Liver (tissue), 8 donors: ENCODE measurements at regions not wholly inside any gene's neighbourhood (a gene's known extent, or its start where the extent isn't known, plus 50 kb on each side); places are given as distances from the start of the nearest gene placed in this dataset.

Experiments used
- DNase-seq: peaks from one replicate; pipeline ENCODE4 v3.0.0-alpha.2; 2017; ENCODE audit warnings: low spot score
- H3K27ac ChIP-seq, 2 donors: one replicate each; pipeline ENCODE4 v1.7.0; 2013; ENCODE audit warnings: inconsistent platforms in 2 of 2, low read length in 2 of 2, control low read depth in 1 of 2, low read depth in 1 of 2, mild to moderate bottlenecking in 1 of 2
- H3K27me3 ChIP-seq, 4 donors: one replicate each; pipeline versions ENCODE4 v1.6.1 to v1.7.0; 2013; ENCODE audit warnings: low read length in 3 of 4, inconsistent platforms in 1 of 4, mild to moderate bottlenecking in 1 of 4, moderate library complexity in 1 of 4; ENCODE audit not compliant: control insufficient read depth in 4 of 4, insufficient read depth in 4 of 4
- H3K36me3 ChIP-seq, 4 donors: one replicate each; pipeline versions ENCODE4 v1.6.1 to v1.7.0; 2013; ENCODE audit warnings: low read length in 3 of 4, mild to moderate bottlenecking in 3 of 4, low read depth in 1 of 4, moderate library complexity in 1 of 4; ENCODE audit not compliant: control insufficient read depth in 4 of 4, insufficient read depth in 3 of 4
- H3K4me1 ChIP-seq, 4 donors: one replicate each; pipeline versions ENCODE4 v1.6.1 to v1.7.0; 2013; ENCODE audit warnings: low read length in 3 of 4, mild to moderate bottlenecking in 3 of 4, moderate library complexity in 1 of 4; ENCODE audit not compliant: control insufficient read depth in 4 of 4, insufficient read depth in 4 of 4
- H3K4me3 ChIP-seq, 3 donors: one replicate each; pipeline versions ENCODE4 v1.6.1 to v1.7.0; 2013; ENCODE audit warnings: low read length in 3 of 3, control low read depth in 1 of 3, low read depth in 1 of 3, mild to moderate bottlenecking in 1 of 3
- H3K9ac ChIP-seq, 2 donors: one replicate each; pipeline ENCODE4 v1.7.0; 2013; ENCODE audit warnings: low read length in 2 of 2, mild to moderate bottlenecking in 2 of 2, moderate library complexity in 2 of 2, control low read depth in 1 of 2, low read depth in 1 of 2
- H3K9me3 ChIP-seq, 4 donors: one replicate each; pipeline versions ENCODE4 v1.6.1 to v1.7.0; 2013; ENCODE audit warnings: low read length in 3 of 4; ENCODE audit not compliant: control insufficient read depth in 4 of 4
- EGR1 ChIP-seq, 2 donors: IDR thresholded peaks; 2 replicates each; pipeline ENCODE4 v1.6.1; 2016 to 2018; ENCODE audit warnings: antibody characterized with exemption in 2 of 2, low read depth in 2 of 2
- FOXA1 ChIP-seq: IDR thresholded peaks from 2 replicates; pipeline ENCODE4 v1.6.1; 2016; ENCODE audit warnings: antibody characterized with exemption
- FOXA2 ChIP-seq: IDR thresholded peaks from 2 replicates; pipeline ENCODE4 v1.6.1; 2016; ENCODE audit warnings: antibody characterized with exemption
- GABPA ChIP-seq, 2 donors: IDR thresholded peaks in 1 of 2; conservative IDR thresholded peaks in 1 of 2; 2 replicates each; pipeline ENCODE4 v1.6.1; 2016; ENCODE audit warnings: antibody characterized with exemption in 2 of 2, mild to moderate bottlenecking in 1 of 2, moderate library complexity in 1 of 2
- HNF4A ChIP-seq, 2 donors: conservative IDR thresholded peaks; 2 replicates each; pipeline ENCODE4 v1.6.1; 2016; ENCODE audit warnings: antibody characterized with exemption in 2 of 2, mild to moderate bottlenecking in 2 of 2
- JUND ChIP-seq, 2 donors: IDR thresholded peaks; 2 replicates each; pipeline ENCODE4 v1.6.1; 2016; ENCODE audit warnings: antibody characterized with exemption in 2 of 2
- NR2F2 ChIP-seq: IDR thresholded peaks from 2 replicates; pipeline ENCODE4 v1.6.1; 2016; ENCODE audit warnings: antibody characterized with exemption
- RAD21 ChIP-seq, 2 donors: IDR thresholded peaks; 2 replicates each; pipeline ENCODE4 v1.6.1; 2016; ENCODE audit warnings: antibody characterized with exemption in 2 of 2, mild to moderate bottlenecking in 2 of 2
- RXRA ChIP-seq, 2 donors: IDR thresholded peaks; 2 replicates each; pipeline ENCODE4 v1.6.1; 2017 to 2018; ENCODE audit warnings: antibody characterized with exemption in 2 of 2, mild to moderate bottlenecking in 1 of 2
- SP1 ChIP-seq: IDR thresholded peaks from 2 replicates; pipeline ENCODE4 v1.6.1; 2018; ENCODE audit warnings: antibody characterized with exemption, mild to moderate bottlenecking
- TAF1 ChIP-seq: conservative IDR thresholded peaks from 2 replicates; pipeline ENCODE4 v1.6.1; 2016; ENCODE audit warnings: antibody characterized with exemption, mild to moderate bottlenecking
- YY1 ChIP-seq: IDR thresholded peaks from 2 replicates; pipeline ENCODE4 v1.6.1; 2016; ENCODE audit warnings: antibody characterized with exemption, mild to moderate bottlenecking
- WGBS: extraction: QIAGEN DNeasy Blood & Tissue Kit; methylation state at CpG from one replicate; pipeline ENCODE4 v1.1.7; 2013; 5-methylcytosine and 5-hydroxymethylcytosine counted together
- TF ChIP-seq, protein P1 (sequence below): IDR thresholded peaks from 2 replicates; pipeline ENCODE4 v1.6.1; 2016; ENCODE audit warnings: antibody characterized with exemption, mild to moderate bottlenecking
- TF ChIP-seq, protein P2 (sequence below): fragments of 150-350 bp; IDR thresholded peaks from 2 replicates; pipeline ENCODE4 v1.5.1; 2017; ENCODE audit warnings: improper control_type of control experiment, low read depth, low read length; ENCODE audit not compliant: missing input control
- TF ChIP-seq, protein P3 (sequence below): IDR thresholded peaks from 2 replicates; pipeline ENCODE4 v1.6.1; 2016; ENCODE audit warnings: antibody characterized with exemption
- TF ChIP-seq, protein P4 (sequence below): IDR thresholded peaks from 2 replicates; pipeline ENCODE4 v1.6.1; 2016; ENCODE audit warnings: antibody characterized with exemption
- TF ChIP-seq, protein P5 (sequence below): IDR thresholded peaks from 2 replicates; pipeline ENCODE4 v1.6.1; 2016; ENCODE audit warnings: antibody characterized with exemption
- donor health status: healthy.
- donor health status: healthy.
- donor health status: healthy.
- donor health status: healthy.
- donor health status: healthy.

DNA sequence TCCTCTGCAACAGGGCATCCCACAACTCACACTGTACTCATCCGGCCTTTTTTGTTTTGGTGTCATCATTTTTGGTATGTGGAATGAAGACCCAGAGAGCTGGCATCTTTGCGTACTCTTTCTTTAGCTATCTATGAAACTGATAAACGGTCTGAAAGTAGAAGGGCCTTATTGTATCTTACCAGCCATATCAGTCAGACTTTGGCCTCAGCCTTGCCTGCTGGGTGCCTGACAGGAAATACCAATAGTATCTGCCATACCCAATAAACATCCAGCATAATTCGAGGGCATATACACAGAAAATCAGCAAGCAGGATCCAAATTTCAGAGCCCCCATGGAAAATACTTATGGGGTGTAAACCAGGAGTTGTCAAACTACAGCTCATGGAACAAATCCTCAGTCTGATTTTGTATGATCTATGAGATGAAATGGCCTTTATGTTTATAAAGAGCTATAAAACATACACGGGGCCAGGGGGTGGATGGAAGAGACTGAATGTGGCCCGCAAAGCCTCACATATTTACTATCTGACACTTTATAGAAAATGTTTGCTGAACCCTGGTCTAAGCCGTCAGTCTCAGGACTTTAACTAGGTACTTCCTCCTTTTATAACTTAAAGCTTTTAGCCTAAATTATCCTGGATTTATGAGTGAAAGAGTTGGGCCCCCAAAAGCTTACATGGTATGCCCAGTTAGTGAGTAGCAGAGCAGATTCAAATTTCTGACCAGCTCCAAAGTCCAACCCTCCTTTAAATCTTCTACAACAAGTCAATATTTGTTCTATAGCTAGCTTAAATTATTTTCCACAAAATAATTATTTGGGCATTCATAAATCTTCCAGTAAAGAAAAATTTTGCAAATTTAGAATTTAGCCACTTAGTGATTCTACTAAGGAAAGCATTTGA is 308.0 kb upstream of the PUM3 start:
- no peak overlapping the region for H3K4me3 ChIP-seq
- 57% methylated on average over 7 of the region's 7 CpGs for WGBS
- no peaks in the 10 kb centered on the region for H3K9me3 ChIP-seq
- H3K27me3 ChIP-seq: no peaks in the 10 kb centered on the region
- DNase-seq: no peak
- no peak overlapping the region for H3K27ac ChIP-seq
- TF ChIP-seq JUND (IDR thresholded peaks at IDR 0.05) (no peak), GABPA (IDR thresholded peaks at IDR 0.05 in 1 of 2, conservative IDR thresholded peaks at IDR 0.05 in 1 of 2) (no peak), FOXA2 (no peak), EGR1 (IDR thresholded peaks at IDR 0.05; ENCODE audit: low read depth in 2 of 2) (no peak), FOXA1 (no peak), TAF1 (no peak), HNF4A (conservative IDR thresholded peaks at IDR 0.05) (no peak), RAD21 (IDR thresholded peaks at IDR 0.05) (no peak), YY1 (no peak), RXRA (IDR thresholded peaks at IDR 0.05) (no peak), SP1 (no peak), NR2F2 (no peak)
- TF ChIP-seq, protein P1, sequence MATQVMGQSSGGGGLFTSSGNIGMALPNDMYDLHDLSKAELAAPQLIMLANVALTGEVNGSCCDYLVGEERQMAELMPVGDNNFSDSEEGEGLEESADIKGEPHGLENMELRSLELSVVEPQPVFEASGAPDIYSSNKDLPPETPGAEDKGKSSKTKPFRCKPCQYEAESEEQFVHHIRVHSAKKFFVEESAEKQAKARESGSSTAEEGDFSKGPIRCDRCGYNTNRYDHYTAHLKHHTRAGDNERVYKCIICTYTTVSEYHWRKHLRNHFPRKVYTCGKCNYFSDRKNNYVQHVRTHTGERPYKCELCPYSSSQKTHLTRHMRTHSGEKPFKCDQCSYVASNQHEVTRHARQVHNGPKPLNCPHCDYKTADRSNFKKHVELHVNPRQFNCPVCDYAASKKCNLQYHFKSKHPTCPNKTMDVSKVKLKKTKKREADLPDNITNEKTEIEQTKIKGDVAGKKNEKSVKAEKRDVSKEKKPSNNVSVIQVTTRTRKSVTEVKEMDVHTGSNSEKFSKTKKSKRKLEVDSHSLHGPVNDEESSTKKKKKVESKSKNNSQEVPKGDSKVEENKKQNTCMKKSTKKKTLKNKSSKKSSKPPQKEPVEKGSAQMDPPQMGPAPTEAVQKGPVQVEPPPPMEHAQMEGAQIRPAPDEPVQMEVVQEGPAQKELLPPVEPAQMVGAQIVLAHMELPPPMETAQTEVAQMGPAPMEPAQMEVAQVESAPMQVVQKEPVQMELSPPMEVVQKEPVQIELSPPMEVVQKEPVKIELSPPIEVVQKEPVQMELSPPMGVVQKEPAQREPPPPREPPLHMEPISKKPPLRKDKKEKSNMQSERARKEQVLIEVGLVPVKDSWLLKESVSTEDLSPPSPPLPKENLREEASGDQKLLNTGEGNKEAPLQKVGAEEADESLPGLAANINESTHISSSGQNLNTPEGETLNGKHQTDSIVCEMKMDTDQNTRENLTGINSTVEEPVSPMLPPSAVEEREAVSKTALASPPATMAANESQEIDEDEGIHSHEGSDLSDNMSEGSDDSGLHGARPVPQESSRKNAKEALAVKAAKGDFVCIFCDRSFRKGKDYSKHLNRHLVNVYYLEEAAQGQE: no peak
- TF ChIP-seq, protein P2, sequence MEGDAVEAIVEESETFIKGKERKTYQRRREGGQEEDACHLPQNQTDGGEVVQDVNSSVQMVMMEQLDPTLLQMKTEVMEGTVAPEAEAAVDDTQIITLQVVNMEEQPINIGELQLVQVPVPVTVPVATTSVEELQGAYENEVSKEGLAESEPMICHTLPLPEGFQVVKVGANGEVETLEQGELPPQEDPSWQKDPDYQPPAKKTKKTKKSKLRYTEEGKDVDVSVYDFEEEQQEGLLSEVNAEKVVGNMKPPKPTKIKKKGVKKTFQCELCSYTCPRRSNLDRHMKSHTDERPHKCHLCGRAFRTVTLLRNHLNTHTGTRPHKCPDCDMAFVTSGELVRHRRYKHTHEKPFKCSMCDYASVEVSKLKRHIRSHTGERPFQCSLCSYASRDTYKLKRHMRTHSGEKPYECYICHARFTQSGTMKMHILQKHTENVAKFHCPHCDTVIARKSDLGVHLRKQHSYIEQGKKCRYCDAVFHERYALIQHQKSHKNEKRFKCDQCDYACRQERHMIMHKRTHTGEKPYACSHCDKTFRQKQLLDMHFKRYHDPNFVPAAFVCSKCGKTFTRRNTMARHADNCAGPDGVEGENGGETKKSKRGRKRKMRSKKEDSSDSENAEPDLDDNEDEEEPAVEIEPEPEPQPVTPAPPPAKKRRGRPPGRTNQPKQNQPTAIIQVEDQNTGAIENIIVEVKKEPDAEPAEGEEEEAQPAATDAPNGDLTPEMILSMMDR: no peak
- TF ChIP-seq, protein P3, sequence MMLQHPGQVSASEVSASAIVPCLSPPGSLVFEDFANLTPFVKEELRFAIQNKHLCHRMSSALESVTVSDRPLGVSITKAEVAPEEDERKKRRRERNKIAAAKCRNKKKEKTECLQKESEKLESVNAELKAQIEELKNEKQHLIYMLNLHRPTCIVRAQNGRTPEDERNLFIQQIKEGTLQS: no peak
- TF ChIP-seq, protein P4, sequence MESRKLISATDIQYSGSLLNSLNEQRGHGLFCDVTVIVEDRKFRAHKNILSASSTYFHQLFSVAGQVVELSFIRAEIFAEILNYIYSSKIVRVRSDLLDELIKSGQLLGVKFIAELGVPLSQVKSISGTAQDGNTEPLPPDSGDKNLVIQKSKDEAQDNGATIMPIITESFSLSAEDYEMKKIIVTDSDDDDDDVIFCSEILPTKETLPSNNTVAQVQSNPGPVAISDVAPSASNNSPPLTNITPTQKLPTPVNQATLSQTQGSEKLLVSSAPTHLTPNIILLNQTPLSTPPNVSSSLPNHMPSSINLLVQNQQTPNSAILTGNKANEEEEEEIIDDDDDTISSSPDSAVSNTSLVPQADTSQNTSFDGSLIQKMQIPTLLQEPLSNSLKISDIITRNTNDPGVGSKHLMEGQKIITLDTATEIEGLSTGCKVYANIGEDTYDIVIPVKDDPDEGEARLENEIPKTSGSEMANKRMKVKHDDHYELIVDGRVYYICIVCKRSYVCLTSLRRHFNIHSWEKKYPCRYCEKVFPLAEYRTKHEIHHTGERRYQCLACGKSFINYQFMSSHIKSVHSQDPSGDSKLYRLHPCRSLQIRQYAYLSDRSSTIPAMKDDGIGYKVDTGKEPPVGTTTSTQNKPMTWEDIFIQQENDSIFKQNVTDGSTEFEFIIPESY: no peak
- TF ChIP-seq, protein P5, sequence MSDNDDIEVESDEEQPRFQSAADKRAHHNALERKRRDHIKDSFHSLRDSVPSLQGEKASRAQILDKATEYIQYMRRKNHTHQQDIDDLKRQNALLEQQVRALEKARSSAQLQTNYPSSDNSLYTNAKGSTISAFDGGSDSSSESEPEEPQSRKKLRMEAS: no peak
- H3K36me3 ChIP-seq: no peaks in the 10 kb centered on the region
- H3K4me1 ChIP-seq: no peaks in the 10 kb centered on the region
- H3K9ac ChIP-seq: no peak overlapping the region
